Uterus (tissue), 3 donors: ENCODE measurements at regions not wholly inside any gene's neighbourhood (a gene's known extent, or its start where the extent isn't known, plus 50 kb on each side); places are given as distances from the start of the nearest gene placed in this dataset.

Source experiments
- DNase-seq, 2 donors: peaks; one replicate each; pipeline ENCODE4 v3.0.0-alpha.2; 2019 to 2020
- H3K27ac ChIP-seq, 2 donors: fragments of 200-600 bp; sonication (generic); 1 replicate in 1 of 2; 2 replicates in 1 of 2; pipeline ENCODE4 v1.5.1; 2016 to 2018
- H3K27me3 ChIP-seq, 2 donors: fragments of 200-600 bp; sonication (generic); one replicate each; pipeline ENCODE4 v1.5.1; 2018 to 2019; ENCODE audit warnings: control low read depth in 1 of 2
- H3K36me3 ChIP-seq, 2 donors: fragments of 200-600 bp; sonication (generic); one replicate each; pipeline ENCODE4 v1.5.1; 2019; ENCODE audit warnings: control low read depth in 1 of 2
- H3K4me1 ChIP-seq, 2 donors: fragments of 200-600 bp; sonication (generic); one replicate each; pipeline ENCODE4 v1.5.1; 2018 to 2019; ENCODE audit warnings: control low read depth in 1 of 2
- H3K4me3 ChIP-seq, 2 donors: fragments of 200-600 bp; sonication (generic); 1 replicate in 1 of 2; 2 replicates in 1 of 2; pipeline ENCODE4 v1.5.1; 2018 to 2019; ENCODE audit warnings: mild to moderate bottlenecking in 1 of 2
- H3K9me3 ChIP-seq, 2 donors: fragments of 200-600 bp; sonication (generic); one replicate each; pipeline ENCODE4 v1.5.1; 2019; ENCODE audit warnings: control low read depth in 1 of 2
- CTCF ChIP-seq, 4 experiments: fragments of 200-600 bp in 2 of 4; fragments of 450-650 bp in 2 of 4; sonication (generic) in 2 of 4; IDR thresholded peaks; one replicate each; pipeline ENCODE4 v1.5.1; 2016 to 2019; ENCODE audit warnings: antibody characterized with exemption in 4 of 4, mild to moderate bottlenecking in 2 of 4, moderate library complexity in 1 of 4
- POLR2A ChIP-seq, 2 donors: fragments of 450-650 bp; IDR thresholded peaks; one replicate each; pipeline ENCODE4 v1.6.1; 2016; ENCODE audit warnings: antibody characterized with exemption in 2 of 2, mild to moderate bottlenecking in 1 of 2, moderate library complexity in 1 of 2
- intact Hi-C: fragments of 100-400 bp; cut with DNase I; formaldehyde crosslinking; loops from one replicate; pipeline ENCODE4 v1.15.1; 2023; ENCODE audit warnings: low total_unique reads
- donor health status: DM: yes; HTN: yes; CAD: no.

- H3K4me1 ChIP-seq = no peaks in the 10 kb centered on the region
- no peak for TF ChIP-seq POLR2A (IDR thresholded peaks at IDR 0.05)
- TF ChIP-seq CTCF (IDR thresholded peaks at IDR 0.05) = no peak
- no peak overlapping the region for H3K27ac ChIP-seq
- no peaks in the 10 kb centered on the region for H3K27me3 ChIP-seq
- no peaks in the 10 kb centered on the region for H3K36me3 ChIP-seq
- DNase-seq = no peak
- intact Hi-C loops = no loop called here
- no peak overlapping the region for H3K4me3 ChIP-seq
- no peaks in the 10 kb centered on the region for H3K9me3 ChIP-seq
Measured at GRCh38 chr11:8335683-8336082, 72.0 kb upstream of the LMO1 start.

DNA sequence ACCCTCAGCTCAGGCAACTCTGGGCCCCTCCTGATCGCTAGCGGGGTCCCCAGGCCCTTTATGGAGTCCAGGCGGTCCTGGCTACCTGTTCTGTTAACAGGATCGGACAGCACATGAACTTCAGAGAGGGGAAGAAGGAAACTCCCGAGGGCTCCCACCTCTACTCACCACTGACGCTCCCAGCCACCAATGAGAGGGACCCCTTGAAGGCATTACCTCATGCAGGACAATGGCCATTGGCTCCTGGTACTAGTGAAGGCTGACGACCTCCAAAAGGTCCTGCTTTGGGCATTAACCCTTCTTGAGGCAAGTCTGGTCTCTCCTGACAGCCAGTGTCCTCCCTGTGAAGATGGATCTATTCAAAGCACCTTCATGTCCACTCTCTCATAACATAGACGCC lies 71.5 kb upstream of the LMO1 start:
- Histone ChIP-seq H3K27me3 (no peaks in the 10 kb centered on the region), H3K4me3 (no peak overlapping the region), H3K36me3 (no peaks in the 10 kb centered on the region), H3K27ac (no peak overlapping the region), H3K4me1 (no peaks in the 10 kb centered on the region), H3K9me3 (no peaks in the 10 kb centered on the region)
- no peak for TF ChIP-seq POLR2A (IDR thresholded peaks at IDR 0.05)
- TF ChIP-seq CTCF (IDR thresholded peaks at IDR 0.05) = no peak
- no peak for DNase-seq
- intact Hi-C loops = no loop called here

- no peak for TF ChIP-seq CTCF (IDR thresholded peaks at IDR 0.05)
- TF ChIP-seq POLR2A (IDR thresholded peaks at IDR 0.05) = no peak
- no peak for DNase-seq
- Histone ChIP-seq H3K9me3 (no peaks in the 10 kb centered on the region), H3K4me1 (no peaks in the 10 kb centered on the region), H3K27me3 (no peaks in the 10 kb centered on the region), H3K36me3 (no peaks in the 10 kb centered on the region), H3K4me3 (no peak overlapping the region), H3K27ac (no peak overlapping the region)
- intact Hi-C loops = no loop called here
Measured at GRCh38 chr11:8333811-8334401, 70.2 kb upstream of the LMO1 start.

DNA sequence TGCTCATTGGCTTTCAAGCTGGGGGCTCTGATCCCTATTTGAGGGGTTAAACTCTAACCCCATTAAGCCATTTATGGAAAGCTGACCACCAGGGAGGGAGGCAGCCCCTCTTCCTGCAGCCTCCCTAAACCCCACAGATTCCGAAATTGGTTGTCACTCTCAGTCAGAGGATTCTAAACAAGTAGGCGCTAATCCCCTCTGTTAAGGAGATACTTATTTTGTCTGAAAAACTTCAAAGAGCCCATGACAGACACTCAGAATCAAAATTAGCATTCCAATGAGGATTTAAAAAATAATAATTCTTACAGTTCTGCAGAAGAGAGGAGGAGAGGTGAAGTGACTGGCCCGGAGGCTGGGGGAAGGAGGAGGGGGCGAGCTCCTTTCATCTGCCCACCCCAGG lies 69.7 kb upstream of the LMO1 start:
- Histone ChIP-seq H3K9me3 (no peaks in the 10 kb centered on the region), H3K27me3 (no peaks in the 10 kb centered on the region), H3K27ac (no peak overlapping the region), H3K36me3 (no peaks in the 10 kb centered on the region), H3K4me3 (no peak overlapping the region), H3K4me1 (no peaks in the 10 kb centered on the region)
- DNase-seq = no peak
- TF ChIP-seq POLR2A (IDR thresholded peaks at IDR 0.05) = no peak
- TF ChIP-seq CTCF (IDR thresholded peaks at IDR 0.05) = no peak
- intact Hi-C loops = no loop called here

DNA sequence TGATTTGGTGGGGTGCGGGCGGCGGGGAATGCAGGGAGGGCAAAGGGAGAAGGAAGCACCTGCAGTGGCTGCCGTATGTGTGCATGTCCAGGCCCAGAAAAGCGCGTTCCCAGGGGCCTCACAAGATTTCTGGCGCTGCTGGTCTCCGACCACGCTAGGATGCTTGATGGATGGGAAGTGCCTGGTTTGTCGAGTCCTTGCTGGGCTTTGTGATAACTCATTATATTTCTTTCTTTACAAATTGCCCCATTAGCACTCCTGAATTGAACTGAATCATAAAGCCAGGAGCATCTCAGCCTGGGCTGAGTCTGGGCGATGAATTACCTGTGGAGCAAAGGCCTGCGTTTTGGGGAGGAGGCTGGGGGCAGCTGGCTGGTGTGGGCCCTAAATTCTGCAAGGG lies 69.2 kb upstream of the LMO1 start:
- Histone ChIP-seq H3K4me1 (no peaks in the 10 kb centered on the region), H3K27me3 (no peaks in the 10 kb centered on the region), H3K9me3 (no peaks in the 10 kb centered on the region), H3K27ac (no peak overlapping the region), H3K36me3 (no peaks in the 10 kb centered on the region), H3K4me3 (no peak overlapping the region)
- no peak for TF ChIP-seq POLR2A (IDR thresholded peaks at IDR 0.05)
- TF ChIP-seq CTCF (IDR thresholded peaks at IDR 0.05) = no peak
- no peak for DNase-seq
- intact Hi-C loops = no loop called here
